Mesendoderm (in vitro differentiated cells): ENCODE measurements at regions not wholly inside any gene's neighbourhood (a gene's known extent, or its start where the extent isn't known, plus 50 kb on each side); places are given as distances from the start of the nearest gene placed in this dataset. TPM values are rescaled to one million over a fixed set of nuclear protein-coding genes. Genes with fewer than 3 reads are reported as not detected.
A peak's percentile ranks its signal among the peaks of the same experiment; 100 is the strongest.

Experiments used
- DNase-seq: peaks from one replicate; pipeline ENCODE4 v3.0.0; 2013
- H2AK5ac ChIP-seq: 2 replicates; pipeline ENCODE4 v1.6.1; 2013; ENCODE audit warnings: low read length, inconsistent platforms
- H2BK120ac ChIP-seq: 2 replicates; pipeline ENCODE4 v1.6.1; 2013; ENCODE audit warnings: low read depth, mild to moderate bottlenecking, low read length, moderate library complexity, mixed read lengths
- H2BK15ac ChIP-seq: replicated peaks from 2 replicates; pipeline ENCODE4 v1.6.1; 2013; ENCODE audit warnings: low read depth, mild to moderate bottlenecking, moderate library complexity
- H2BK5ac ChIP-seq: 2 replicates; pipeline ENCODE4 v1.6.1; 2013; ENCODE audit warnings: low read length, inconsistent platforms
- H3K18ac ChIP-seq: 2 replicates; pipeline ENCODE4 v1.6.1; 2013; ENCODE audit warnings: mild to moderate bottlenecking, low read length, mixed read lengths
- H3K23ac ChIP-seq: one replicate; pipeline ENCODE4 v1.6.1; 2013; ENCODE audit warnings: low read length
- H3K27ac ChIP-seq: 2 replicates; pipeline ENCODE4 v1.5.1; 2013; ENCODE audit warnings: low read depth, mild to moderate bottlenecking, inconsistent platforms, low read length, moderate library complexity
- H3K27me3 ChIP-seq: 2 replicates; pipeline ENCODE4 v1.6.1; 2013; ENCODE audit warnings: low read length, control low read depth, mild to moderate bottlenecking, inconsistent platforms; ENCODE audit not compliant: insufficient read depth, poor library complexity
- H3K36me3 ChIP-seq: 2 replicates; pipeline ENCODE4 v1.6.1; 2013; ENCODE audit warnings: low read length, inconsistent platforms; ENCODE audit not compliant: control insufficient read depth, insufficient read depth
- H3K4ac ChIP-seq: one replicate; pipeline ENCODE4 v1.6.1; 2013; ENCODE audit warnings: low read depth, mild to moderate bottlenecking, low read length, moderate library complexity
- H3K4me1 ChIP-seq: 2 replicates; pipeline ENCODE4 v1.6.1; 2013; ENCODE audit warnings: low read depth, low read length, inconsistent platforms; ENCODE audit not compliant: control insufficient read depth
- H3K4me2 ChIP-seq: 2 replicates; pipeline ENCODE4 v1.6.1; 2013; ENCODE audit warnings: low read length
- H3K4me3 ChIP-seq: 2 replicates; pipeline ENCODE4 v1.5.1; 2013; ENCODE audit warnings: mild to moderate bottlenecking, low read length
- H3K56ac ChIP-seq: one replicate; pipeline ENCODE4 v1.6.1; 2013; ENCODE audit warnings: low read length
- H3K79me1 ChIP-seq: 2 replicates; pipeline ENCODE4 v1.6.1; 2013; ENCODE audit warnings: low read length, inconsistent platforms
- H3K79me2 ChIP-seq: 2 replicates; pipeline ENCODE4 v1.6.1; 2013; ENCODE audit warnings: mild to moderate bottlenecking, low read length; ENCODE audit not compliant: control insufficient read depth, insufficient read depth
- H3K9ac ChIP-seq: 2 replicates; pipeline ENCODE4 v1.6.1; 2013; ENCODE audit warnings: low read length, inconsistent platforms
- H4K5ac ChIP-seq: one replicate; pipeline ENCODE4 v1.6.1; 2013; ENCODE audit warnings: low read length
- H4K8ac ChIP-seq: one replicate; pipeline ENCODE4 v1.6.1; 2013; ENCODE audit warnings: low read depth, mild to moderate bottlenecking, control low read depth, low read length, moderate library complexity
- WGBS: extraction: QIAGEN DNeasy Blood & Tissue Kit; methylation state at CpG from one replicate; pipeline ENCODE4 v1.1.7; 2013; ENCODE audit warnings: low lambda C conversion rate, missing lambda C conversion rate; ENCODE audit not compliant: insufficient coverage; ENCODE audit errors: extremely low coverage; 5-methylcytosine and 5-hydroxymethylcytosine counted together
- small RNA-seq: library from polyadenylated mRNA; stranded (forward); fragments of <200 nt; extraction: miRNeasy Mini kit (QIAGEN cat#:217004); gene quantifications from one replicate; pipeline ENCODE3, GENCODE V24; 2013; ENCODE audit not compliant: insufficient read depth

DNA sequence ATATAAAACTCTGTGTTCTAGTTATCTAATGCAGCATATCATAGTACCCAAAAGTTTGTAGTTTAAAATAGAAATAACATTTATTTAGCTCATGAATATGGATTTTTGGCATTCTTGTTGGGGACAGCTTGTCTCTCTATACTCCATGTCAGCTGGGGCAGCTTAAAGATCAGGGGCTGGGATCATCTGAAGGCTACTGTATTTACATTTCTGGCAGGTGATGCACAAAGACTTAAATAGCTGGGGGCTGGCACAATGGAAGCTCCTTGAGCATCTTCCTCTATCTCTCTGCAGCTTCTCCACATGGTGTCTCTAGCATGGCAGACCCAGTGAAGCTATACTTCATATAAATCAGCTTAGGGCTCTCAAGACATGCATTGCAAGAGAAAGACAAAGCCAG lies 55.6 kb upstream of the DAB1 start:
- no peak overlapping the region for H3K18ac ChIP-seq
- no peak overlapping the region for H2BK5ac ChIP-seq
- no peak overlapping the region for H3K9ac ChIP-seq
- no peak overlapping the region for H3K4ac ChIP-seq
- H3K56ac ChIP-seq: no peak overlapping the region
- no peak overlapping the region for H2AK5ac ChIP-seq
- H3K4me1 ChIP-seq: peaks cover 6% of the 10 kb centered on the region
- H3K79me1 ChIP-seq: no peaks in the 10 kb centered on the region
- no peaks in the 10 kb centered on the region for H3K27me3 ChIP-seq
- H4K8ac ChIP-seq: no peak overlapping the region
- H3K23ac ChIP-seq: no peak overlapping the region
- no peak overlapping the region for H2BK120ac ChIP-seq
- no peak overlapping the region for H3K4me2 ChIP-seq
- no peak overlapping the region for H3K27ac ChIP-seq
- no peaks in the 10 kb centered on the region for H3K79me2 ChIP-seq
- H3K36me3 ChIP-seq: no peaks in the 10 kb centered on the region
- no peak overlapping the region for H2BK15ac ChIP-seq
- DNase-seq: no peak
- no peak overlapping the region for H4K5ac ChIP-seq
- H3K4me3 ChIP-seq: no peak overlapping the region

- Histone ChIP-seq H2AK5ac (peak overlapping the region; percentile 40), H4K5ac (no peak overlapping the region), H3K36me3 (no peaks in the 10 kb centered on the region), H4K8ac (no peak overlapping the region), H3K4me2 (no peak overlapping the region), H3K27me3 (no peaks in the 10 kb centered on the region), H3K4me1 (peaks cover 9% of the 10 kb centered on the region), H3K9ac (no peak overlapping the region), H3K4ac (peak overlapping the region; percentile 75), H3K23ac (no peak overlapping the region), H3K27ac (no peak overlapping the region), H3K4me3 (no peak overlapping the region), H2BK120ac (no peak overlapping the region), H3K18ac (no peak overlapping the region), H2BK15ac (peak overlapping the region; percentile 4), H3K79me1 (no peaks in the 10 kb centered on the region), H3K79me2 (no peaks in the 10 kb centered on the region), H2BK5ac (no peak overlapping the region), H3K56ac (peak overlapping the region; percentile 27)
- no CpG with 5 or more reads among the region's 5 CpGs for WGBS
- no peak for DNase-seq
Observed at GRCh38 chr1:57475366-57475765, 51.5 kb upstream of the DAB1 start.

DNA sequence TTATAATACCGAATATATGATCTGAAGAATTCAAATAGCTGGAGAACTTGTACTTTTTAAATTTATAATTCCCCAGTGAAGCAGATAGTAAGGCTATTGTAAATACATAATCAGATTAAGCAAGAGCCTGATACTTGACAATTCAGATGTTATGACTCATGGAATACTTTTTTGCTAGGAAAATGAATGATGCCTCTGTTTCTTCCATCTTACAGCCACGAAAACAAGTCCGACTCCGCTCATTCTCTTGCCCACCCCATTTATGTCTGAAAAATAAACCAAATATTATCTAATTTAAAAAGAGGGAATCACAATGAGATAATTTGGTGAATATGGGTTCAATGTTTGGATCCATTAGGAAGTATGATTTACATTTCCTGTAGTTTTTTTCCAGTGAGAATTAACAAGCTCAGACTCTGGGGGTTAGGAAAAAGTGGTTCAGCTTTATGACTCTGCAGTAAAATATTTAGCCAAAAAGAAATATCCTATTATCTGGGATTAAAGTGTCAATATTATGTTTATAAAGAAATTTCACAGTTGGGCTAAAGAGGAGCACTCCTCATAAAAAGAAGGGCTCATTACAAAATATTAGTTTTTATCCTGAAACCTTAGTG lies 50.4 kb upstream of the DAB1 start:
- Histone ChIP-seq H3K4me2 (no peak overlapping the region), H3K4ac (no peak overlapping the region), H2BK120ac (no peak overlapping the region), H4K8ac (no peak overlapping the region), H2AK5ac (no peak overlapping the region), H4K5ac (no peak overlapping the region), H3K56ac (no peak overlapping the region), H3K4me3 (no peak overlapping the region), H3K27ac (no peak overlapping the region), H2BK15ac (no peak overlapping the region), H3K18ac (peak overlapping the region; percentile 80), H3K79me1 (no peaks in the 10 kb centered on the region), H3K9ac (no peak overlapping the region), H3K23ac (no peak overlapping the region), H3K4me1 (peaks cover 9% of the 10 kb centered on the region), H3K36me3 (no peaks in the 10 kb centered on the region), H3K27me3 (no peaks in the 10 kb centered on the region), H2BK5ac (no peak overlapping the region), H3K79me2 (no peaks in the 10 kb centered on the region)
- no peak for DNase-seq
- WGBS: no CpG with 5 or more reads among the region's 4 CpGs

Small RNAs in the stretch of these regions (small RNA-seq; reads per million reads assigned to genes)
- gene AL445193.1: not detected
